ENCODE measurements at regions not wholly inside any gene's neighbourhood (a gene's known extent, or its start where the extent isn't known, plus 50 kb on each side); places are given as distances from the start of the nearest gene placed in this dataset.
"Not testable (repeated sequence)": the region's sequence is repeated elsewhere in the genome, so short reads cannot be mapped to it uniquely, and the experiment has no call there.

DNA sequence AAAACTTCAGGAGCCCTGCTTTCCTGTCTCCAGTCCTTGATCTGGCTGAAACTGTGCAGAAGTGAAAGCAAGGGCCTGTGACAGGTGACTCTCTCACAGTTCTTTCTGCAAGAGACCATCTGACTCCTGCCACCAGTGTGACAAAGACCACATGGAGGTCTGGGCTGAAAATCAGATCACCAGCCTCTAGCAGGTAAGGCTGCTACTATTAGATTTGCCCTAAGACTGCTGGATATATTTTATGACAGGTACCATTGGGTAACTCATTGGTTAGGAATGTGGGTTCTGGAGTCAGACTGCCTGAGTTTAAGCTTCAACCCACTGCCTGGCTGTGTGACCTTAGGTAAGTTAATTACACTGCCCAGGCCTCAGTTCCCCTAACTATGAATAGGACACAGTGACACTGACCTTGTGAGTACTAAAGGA is 163.3 kb upstream of the SLC7A11 start:
- DNase-seq (ENCODE audit: low read depth): no peak

DNA sequence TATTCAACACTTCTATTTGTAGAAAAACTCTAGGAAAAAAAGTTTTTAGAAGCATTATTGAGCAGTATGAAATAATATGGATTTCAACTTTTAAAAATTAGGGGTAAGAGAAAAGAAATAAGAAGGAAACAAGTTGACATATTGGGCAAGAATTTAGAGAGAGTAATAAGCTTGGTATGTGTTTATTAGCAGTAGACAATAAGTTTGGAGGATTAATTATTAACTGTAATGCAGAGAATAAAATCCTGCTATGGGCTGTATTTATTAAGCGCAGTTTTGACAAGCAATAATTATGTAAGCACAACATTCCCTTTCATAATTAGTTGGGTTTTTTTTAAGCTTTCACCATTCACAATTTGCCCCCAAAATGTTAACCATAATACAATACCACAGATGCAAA is 162.7 kb upstream of the SLC7A11 start:
- DNase-seq (ENCODE audit: low read depth): no peak

GRCh38 chr4:138404251-138404650 is 162.1 kb upstream of the SLC7A11 start:
- no peak for DNase-seq (ENCODE audit: low read depth)

DNA sequence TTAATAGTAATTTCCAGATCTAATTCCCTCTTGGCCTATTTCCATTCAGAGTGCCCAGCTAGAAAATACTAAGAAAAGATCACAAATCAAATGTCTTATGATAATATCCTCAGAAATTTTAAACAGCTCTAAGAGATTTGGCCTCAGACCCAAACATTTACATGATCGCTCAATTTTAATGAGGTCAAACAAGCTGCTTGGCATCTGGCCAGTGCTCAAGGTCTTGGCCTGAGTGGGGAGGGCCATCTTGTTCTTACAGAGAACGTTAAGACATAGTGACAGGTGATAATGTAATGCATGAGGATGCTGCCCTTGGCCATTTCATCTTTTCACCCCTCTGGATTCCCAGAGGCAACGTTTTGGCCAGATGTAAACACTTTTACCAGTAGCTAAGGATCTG is 159.2 kb upstream of the SLC7A11 start:
- peak; percentile 23 for DNase-seq (ENCODE audit: low read depth)

GRCh38 chr4:138400543-138400942 is 158.4 kb upstream of the SLC7A11 start:
- no peak for DNase-seq (ENCODE audit: low read depth)

GRCh38 chr4:138400066-138400465 is 157.9 kb upstream of the SLC7A11 start:
- DNase-seq (ENCODE audit: low read depth): no peak

DNA sequence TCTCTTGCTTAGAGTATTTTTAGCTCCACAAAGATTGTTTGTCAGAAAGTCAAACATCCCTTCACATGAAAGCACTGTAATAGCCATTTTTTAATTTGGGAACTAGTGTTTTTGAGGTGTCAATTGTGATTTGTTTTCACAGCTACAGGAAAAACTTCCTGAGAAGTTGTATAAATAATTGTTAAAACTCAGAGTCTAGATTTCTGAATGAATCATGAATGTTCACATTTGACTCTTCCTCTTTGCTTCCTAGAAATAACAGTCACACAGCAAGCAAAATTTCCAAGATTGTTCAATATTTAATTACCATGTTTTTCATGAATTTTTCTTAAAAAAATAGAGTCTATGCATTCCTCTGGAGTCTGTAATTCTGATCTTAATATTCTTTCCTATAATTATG is 156.9 kb upstream of the SLC7A11 start:
- DNase-seq (ENCODE audit: low read depth): no peak

DNA sequence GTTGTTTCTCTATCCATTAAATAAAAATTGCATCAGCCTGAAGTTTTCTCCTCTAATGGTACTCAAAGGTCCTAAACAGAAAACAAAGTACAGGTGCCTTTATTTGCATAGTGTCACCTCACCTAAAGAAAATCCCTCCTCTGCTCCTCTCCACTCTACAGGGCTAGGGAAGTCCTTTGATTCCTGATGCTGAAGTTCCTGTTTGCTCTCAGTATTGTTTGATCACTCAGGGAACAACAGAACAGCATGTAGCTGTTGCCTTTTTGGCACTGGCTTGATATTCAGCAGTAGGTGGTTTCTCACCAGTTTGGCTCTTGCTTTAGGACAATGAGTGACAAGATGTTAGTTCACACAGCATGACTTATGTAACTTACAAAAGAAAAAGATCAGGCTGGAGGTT is 156.2 kb upstream of the SLC7A11 start:
- no peak for DNase-seq (ENCODE audit: low read depth)

DNA sequence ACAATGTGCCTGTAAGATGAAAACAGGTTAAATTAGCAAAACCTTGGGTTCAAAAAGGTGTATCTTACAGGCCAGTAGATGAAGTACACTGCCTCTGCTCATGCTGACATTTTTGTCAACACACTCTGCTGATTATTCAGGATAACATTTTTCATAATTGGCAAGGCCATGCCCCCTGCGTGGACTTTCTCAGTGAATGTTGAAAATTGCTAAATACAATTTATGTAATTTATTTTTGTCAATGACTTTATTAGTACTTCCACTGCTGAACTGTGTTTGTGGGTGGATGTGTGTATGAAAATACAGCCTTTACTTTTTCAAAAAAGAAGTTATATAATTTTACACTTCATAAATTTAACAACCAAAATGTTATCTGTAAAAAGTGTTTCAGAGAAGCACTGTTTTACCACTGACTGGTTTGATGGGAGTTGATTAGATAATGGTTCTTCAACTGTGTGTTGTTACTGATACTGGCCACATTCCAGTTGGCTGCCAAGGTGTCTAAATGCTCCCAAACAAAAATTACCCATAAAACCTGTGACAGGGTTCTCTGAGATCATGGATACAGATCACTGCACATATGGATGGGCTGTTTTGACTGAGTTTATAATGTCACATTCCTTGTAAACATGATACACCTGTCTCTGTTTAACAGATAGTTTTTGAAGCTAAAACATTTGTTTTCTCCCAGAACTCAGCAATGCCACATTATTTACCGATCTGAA is 151.9 kb upstream of the SLC7A11 start:
- DNase-seq (ENCODE audit: low read depth): no peak

GRCh38 chr4:138392751-138393308 is 150.7 kb upstream of the SLC7A11 start:
- no peak for DNase-seq (ENCODE audit: low read depth)

DNA sequence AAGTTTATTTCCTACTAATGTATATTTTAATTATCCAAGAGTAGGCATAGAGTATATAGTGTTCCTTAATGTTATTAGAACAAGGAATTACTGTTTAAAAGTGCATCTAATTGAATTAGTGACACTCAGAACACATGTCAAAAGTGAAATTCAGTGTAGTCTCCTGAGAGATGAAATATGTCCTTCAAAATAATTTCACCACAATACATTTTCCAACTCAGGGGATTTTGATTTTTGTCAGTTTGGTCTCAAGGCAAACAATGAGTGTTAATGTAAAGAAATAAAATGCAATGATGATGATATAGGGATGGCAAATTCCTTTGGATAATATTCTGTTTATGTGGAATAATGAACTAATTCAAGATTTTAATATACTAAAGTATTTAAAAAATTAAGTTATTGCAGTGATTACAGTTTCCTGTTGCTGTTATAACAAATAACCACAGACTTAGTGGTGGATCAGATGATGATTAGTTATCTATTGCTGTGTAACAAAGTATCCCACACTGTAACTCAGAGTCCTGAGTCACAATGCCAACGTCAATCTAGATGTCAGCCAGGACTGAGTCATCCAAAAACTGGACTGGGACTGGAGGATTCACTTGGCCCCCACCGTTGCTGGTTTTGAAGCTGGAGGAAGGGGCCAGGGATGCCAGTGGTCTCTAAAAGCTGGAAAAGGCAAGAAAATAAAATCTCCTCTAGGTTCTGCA is 148.0 kb upstream of the SLC7A11 start:
- no peak for DNase-seq (ENCODE audit: low read depth)

GRCh38 chr4:138374947-138375346 is 132.8 kb upstream of the SLC7A11 start:
- DNase-seq (ENCODE audit: low read depth): no peak

- no peak for DNase-seq (ENCODE audit: low read depth)
Observed at GRCh38 chr4:138367942-138368341, 125.8 kb upstream of the SLC7A11 start.

GRCh38 chr4:138352446-138352845 is 110.3 kb upstream of the SLC7A11 start:
- not testable (repeated sequence) for DNase-seq (ENCODE audit: low read depth)

GRCh38 chr4:138348055-138348454 is 105.9 kb upstream of the SLC7A11 start:
- DNase-seq (ENCODE audit: low read depth): no peak

DNA sequence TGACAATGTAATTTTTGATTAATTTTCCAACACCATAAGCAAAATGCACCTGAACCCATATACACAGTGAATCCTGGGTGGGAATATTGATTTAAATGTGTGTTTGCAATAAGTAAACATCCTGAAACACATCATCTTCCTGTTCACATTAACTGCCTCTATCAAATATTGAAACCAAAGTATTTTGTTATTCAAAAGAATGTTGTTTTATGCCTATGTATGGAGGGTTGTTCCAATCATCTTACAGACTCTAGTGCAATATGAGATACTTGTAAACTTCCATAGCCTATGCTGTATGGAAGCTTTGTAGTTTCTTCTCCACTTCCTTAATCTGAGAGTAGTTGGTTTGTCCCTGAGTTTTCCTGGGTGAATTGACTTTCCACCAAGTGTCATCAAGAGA is 105.4 kb upstream of the SLC7A11 start:
- DNase-seq (ENCODE audit: low read depth): no peak

GRCh38 chr4:138344851-138345250 is 102.7 kb upstream of the SLC7A11 start:
- DNase-seq (ENCODE audit: low read depth): no peak

GRCh38 chr4:138344054-138344453 is 101.9 kb upstream of the SLC7A11 start:
- no peak for DNase-seq (ENCODE audit: low read depth)

GRCh38 chr4:138341739-138342415 is 99.7 kb upstream of the SLC7A11 start:
- no peak for DNase-seq (ENCODE audit: low read depth)

GRCh38 chr4:138338840-138339239 is 96.7 kb upstream of the SLC7A11 start:
- DNase-seq (ENCODE audit: low read depth): no peak

- not testable (repeated sequence) for DNase-seq (ENCODE audit: low read depth)
Observed at GRCh38 chr4:138338222-138338621, 96.1 kb upstream of the SLC7A11 start.
